GM23248 (cell line): ENCODE measurements at regions not wholly inside any gene's neighbourhood (a gene's known extent, or its start where the extent isn't known, plus 50 kb on each side); places are given as distances from the start of the nearest gene placed in this dataset.

Experiments
- EZH2 ChIP-seq: fragments of 200-600 bp; sonication (generic); IDR thresholded peaks from 2 replicates; pipeline ENCODE4 v1.6.1; 2018; ENCODE audit warnings: antibody characterized with exemption, mild to moderate bottlenecking; ENCODE audit not compliant: insufficient read depth, poor library complexity, severe bottlenecking
- EZH2phosphoT487 ChIP-seq: fragments of 200-600 bp; sonication (generic); IDR thresholded peaks from 2 replicates; pipeline ENCODE4 v1.6.1; 2018; ENCODE audit warnings: antibody characterized with exemption, moderate library complexity, mild to moderate bottlenecking, low read depth; ENCODE audit not compliant: insufficient read depth

GRCh38 chr15:69924531-69924930 is 173.2 kb downstream of the TLE3 start:
- TF ChIP-seq EZH2 (no peak), EZH2phosphoT487 (no peak)
